PC-3 (cell line): ENCODE measurements at regions not wholly inside any gene's neighbourhood (a gene's known extent, or its start where the extent isn't known, plus 50 kb on each side); places are given as distances from the start of the nearest gene placed in this dataset.

Source experiments
- ATAC-seq: fragments of 200-7000 bp; cut with Tn5 transposase; 2 replicates; pipeline ENCODE4 v1.9.1; 2020; ENCODE audit warnings: mild to moderate bottlenecking, moderate library complexity
- BruUV-seq: library from RNA; stranded (reverse); fragments of 400-500 nt; replicated peaks from 2 replicates; lab custom pipeline; 2021; lab: Mats Ljungman, UMichigan
- CTCF ChIA-PET: fragments of 300-600 bp; sonication (Branson Sonifier 250); formaldehyde crosslinking; loops from one replicate; lab custom pipeline; 2022; ENCODE audit warnings: antibody characterized with exemption; lab: Charles Lee
- POLR2A ChIA-PET: fragments of 300-600 bp; sonication (Branson Sonifier 250); formaldehyde crosslinking; loops from one replicate; lab custom pipeline; 2022; ENCODE audit warnings: antibody characterized with exemption; ENCODE audit not compliant: unreplicated experiment; lab: Charles Lee
- DNase-seq: peaks from one replicate; pipeline ENCODE4 v3.0.0-alpha.2; 2015
- H2AFZ ChIP-seq: fragments of 300-600 bp; sonication (generic); 2 replicates; pipeline ENCODE4 v1.6.0; 2016; ENCODE audit warnings: antibody characterized with exemption, low read length
- H3F3A ChIP-seq: fragments of 300-600 bp; sonication (generic); one replicate; pipeline ENCODE4 v1.6.0; 2017; ENCODE audit warnings: antibody characterized with exemption, low read length, control low read depth, mild to moderate bottlenecking; ENCODE audit not compliant: unreplicated experiment
- H3K27ac ChIP-seq: fragments of 300-600 bp; sonication (generic); 2 replicates; pipeline ENCODE4 v1.5.1; 2016; ENCODE audit warnings: mild to moderate bottlenecking, low read length
- H3K27me3 ChIP-seq: fragments of 300-600 bp; sonication (generic); 2 replicates; pipeline ENCODE4 v1.6.1; 2016; ENCODE audit warnings: low read length, mixed read lengths
- H3K36me3 ChIP-seq: fragments of 300-600 bp; sonication (generic); 2 replicates; pipeline ENCODE4 v1.6.1; 2016; ENCODE audit warnings: low read depth, mixed run types, low read length, mixed read lengths
- H3K4me1 ChIP-seq: fragments of 300-600 bp; sonication (generic); 2 replicates; pipeline ENCODE4 v1.5.1; 2016; ENCODE audit warnings: low read length; ENCODE audit not compliant: insufficient read depth
- H3K4me2 ChIP-seq: fragments of 300-600 bp; sonication (generic); 2 replicates; pipeline ENCODE4 v1.6.0; 2016; ENCODE audit warnings: low read length
- H3K4me3 ChIP-seq: fragments of 300-600 bp; sonication (generic); 2 replicates; pipeline ENCODE4 v1.5.1; 2016; ENCODE audit warnings: mild to moderate bottlenecking, low read length, mixed read lengths
- H3K79me2 ChIP-seq: fragments of 300-600 bp; sonication (generic); 2 replicates; pipeline ENCODE4 v1.6.1; 2017; ENCODE audit warnings: low read length, mixed read lengths
- H3K9ac ChIP-seq: fragments of 300-600 bp; sonication (generic); 2 replicates; pipeline ENCODE4 v1.6.0; 2016; ENCODE audit warnings: mild to moderate bottlenecking, low read length
- H3K9me2 ChIP-seq: fragments of 300-600 bp; sonication (generic); replicated peaks from 2 replicates; pipeline ENCODE4 v1.6.1; 2016; ENCODE audit warnings: mixed run types, low read length, mixed read lengths
- H3K9me3 ChIP-seq: fragments of 300-600 bp; sonication (generic); 2 replicates; pipeline ENCODE4 v1.6.1; 2016; ENCODE audit warnings: low read length, mixed read lengths
- H4K20me1 ChIP-seq: fragments of 300-600 bp; sonication (generic); 2 replicates; pipeline ENCODE4 v1.6.1; 2016; ENCODE audit warnings: low read length, mixed read lengths
- CTCF ChIP-seq: fragments of 300-600 bp; sonication (generic); conservative IDR thresholded peaks from 2 replicates; pipeline ENCODE4 v1.5.1; 2017; ENCODE audit warnings: antibody characterized with exemption, low read depth, mild to moderate bottlenecking, low read length
- EZH2 ChIP-seq: fragments of 300-600 bp; sonication (generic); IDR thresholded peaks from one replicate; pipeline ENCODE4 v1.6.1; 2017; ENCODE audit warnings: antibody characterized with exemption, mild to moderate bottlenecking, low read length; ENCODE audit not compliant: unreplicated experiment
- EZH2phosphoT487 ChIP-seq: fragments of 300-600 bp; sonication (generic); IDR thresholded peaks from 2 replicates; pipeline ENCODE4 v1.6.1; 2018; ENCODE audit warnings: mild to moderate bottlenecking, antibody characterized with exemption, low read length, borderline replicate concordance
- intact Hi-C: fragments of 100-400 bp; cut with micrococcal nuclease; formaldehyde crosslinking; loops from 2 replicates; pipeline ENCODE4 v1.9.0; 2023

- POLR2A ChIA-PET = no interaction called here
- BruUV-seq = no TSS peak
These were observed 235.6 kb upstream of the MOCS1 start for GRCh38 chr6:40169878-40170277.

GRCh38 chr6:40166963-40167362 is 232.7 kb upstream of the MOCS1 start:
- Histone ChIP-seq H3K4me3 (no peak overlapping the region), H3K27me3 (0 out of 2 replicates have a peak, but pooled peaks cover 10% of the 10 kb centered on the region), H3K9me3 (no peaks in the 10 kb centered on the region), H3K4me2 (no peak overlapping the region), H3F3A (no peaks in the 10 kb centered on the region), H3K4me1 (no peaks in the 10 kb centered on the region), H2AFZ (no peak overlapping the region), H3K79me2 (no peaks in the 10 kb centered on the region), H4K20me1 (no peaks in the 10 kb centered on the region), H3K36me3 (no peaks in the 10 kb centered on the region), H3K9ac (no peak overlapping the region), H3K27ac (no peak overlapping the region), H3K9me2 (no peaks in the 10 kb centered on the region)
- ATAC-seq = no peak
- BruUV-seq = no TSS peak
- intact Hi-C loops = no loop called here
- DNase-seq = no peak
- ChIA-PET CTCF (no interaction called here), POLR2A (no interaction called here)
- TF ChIP-seq EZH2phosphoT487 (no peak), EZH2 (no peak), CTCF (no peak)

More at GRCh38 chr6:40169878-40170277, 235.6 kb upstream of the MOCS1 start:
- no peak for TF ChIP-seq EZH2
- no peak for TF ChIP-seq CTCF
- TF ChIP-seq EZH2phosphoT487 = no peak
- Histone ChIP-seq H3F3A (no peaks in the 10 kb centered on the region), H3K27ac (no peak overlapping the region), H3K9ac (no peak overlapping the region), H3K9me2 (no peaks in the 10 kb centered on the region), H4K20me1 (no peaks in the 10 kb centered on the region), H3K4me3 (no peak overlapping the region), H2AFZ (no peak overlapping the region), H3K36me3 (no peaks in the 10 kb centered on the region), H3K4me1 (no peaks in the 10 kb centered on the region), H3K4me2 (no peak overlapping the region), H3K27me3 (0 out of 2 replicates have a peak, but pooled peaks cover 4% of the 10 kb centered on the region), H3K9me3 (no peaks in the 10 kb centered on the region), H3K79me2 (no peaks in the 10 kb centered on the region)
- DNase-seq (no peak), ATAC-seq (no peak)
- CTCF ChIA-PET = no interaction called here
- intact Hi-C loops = no loop called here

GRCh38 chr6:40165036-40165709 is 230.9 kb upstream of the MOCS1 start:
- BruUV-seq = no TSS peak
- ChIA-PET POLR2A (no interaction called here), CTCF (no interaction called here)
- no peaks in the 10 kb centered on the region for H3K79me2 ChIP-seq
- no peak for ATAC-seq
- H3K27me3 ChIP-seq = 0 out of 2 replicates have a peak, but pooled peaks cover 10% of the 10 kb centered on the region
- H4K20me1 ChIP-seq = no peaks in the 10 kb centered on the region
- no peak overlapping the region for H3K9ac ChIP-seq
- H3F3A ChIP-seq = no peaks in the 10 kb centered on the region
- H3K27ac ChIP-seq = no peak overlapping the region
- H2AFZ ChIP-seq = no peak overlapping the region
- H3K4me2 ChIP-seq = no peak overlapping the region
- H3K4me3 ChIP-seq = no peak overlapping the region
- no peak for DNase-seq
- intact Hi-C loops = no loop called here
- no peaks in the 10 kb centered on the region for H3K9me2 ChIP-seq
- H3K36me3 ChIP-seq = no peaks in the 10 kb centered on the region
- H3K9me3 ChIP-seq = no peaks in the 10 kb centered on the region
- no peak for TF ChIP-seq CTCF
- TF ChIP-seq EZH2 = no peak
- TF ChIP-seq EZH2phosphoT487 = no peak
- H3K4me1 ChIP-seq = no peaks in the 10 kb centered on the region
